Endothelial cell (in vitro differentiated cells): ENCODE measurements at regions not wholly inside any gene's neighbourhood (a gene's known extent, or its start where the extent isn't known, plus 50 kb on each side); places are given as distances from the start of the nearest gene placed in this dataset.

ENCODE experiments used
- DNase-seq: peaks from one replicate; pipeline ENCODE4 v3.0.0; 2021; ENCODE audit warnings: low spot score
- H3K27ac Mint-ChIP-seq: one replicate; pipeline ENCODE4 v1.8.0; 2021; ENCODE audit warnings: mixed read lengths, inconsistent platforms; ENCODE audit not compliant: unreplicated experiment
- H3K27me3 Mint-ChIP-seq: one replicate; pipeline ENCODE4 v1.8.0; 2021; ENCODE audit warnings: mild to moderate bottlenecking, moderate library complexity, mixed read lengths, inconsistent platforms; ENCODE audit not compliant: unreplicated experiment
- H3K36me3 Mint-ChIP-seq: one replicate; pipeline ENCODE4 v1.8.0; 2021; ENCODE audit warnings: mild to moderate bottlenecking, low read depth, mixed read lengths, inconsistent platforms; ENCODE audit not compliant: unreplicated experiment
- H3K4me1 Mint-ChIP-seq: one replicate; pipeline ENCODE4 v1.8.0; 2021; ENCODE audit warnings: mild to moderate bottlenecking, mixed read lengths, inconsistent platforms; ENCODE audit not compliant: unreplicated experiment
- H3K4me3 Mint-ChIP-seq: one replicate; pipeline ENCODE4 v1.8.0; 2021; ENCODE audit warnings: mild to moderate bottlenecking, mixed read lengths, inconsistent platforms; ENCODE audit not compliant: unreplicated experiment
- H3K9me3 Mint-ChIP-seq: one replicate; pipeline ENCODE4 v1.8.0; 2021; ENCODE audit warnings: mixed read lengths, inconsistent platforms; ENCODE audit not compliant: unreplicated experiment
- CTCF ChIP-seq: fragments of 200-600 bp; sonication (generic); IDR thresholded peaks from one replicate; pipeline ENCODE4 v1.5.0; 2021; ENCODE audit warnings: antibody characterized with exemption; ENCODE audit not compliant: unreplicated experiment

GRCh38 chr3:28124882-28125281, 116.5 kb upstream of the CMC1 start:
- Mint-ChIP-seq H3K27ac (no peak overlapping the region), H3K9me3 (no peaks in the 10 kb centered on the region), H3K27me3 (peaks cover 1% of the 10 kb centered on the region), H3K4me1 (no peaks in the 10 kb centered on the region), H3K36me3 (no peaks in the 10 kb centered on the region), H3K4me3 (no peak overlapping the region)
- no peak for DNase-seq
- no peak for TF ChIP-seq CTCF

DNA sequence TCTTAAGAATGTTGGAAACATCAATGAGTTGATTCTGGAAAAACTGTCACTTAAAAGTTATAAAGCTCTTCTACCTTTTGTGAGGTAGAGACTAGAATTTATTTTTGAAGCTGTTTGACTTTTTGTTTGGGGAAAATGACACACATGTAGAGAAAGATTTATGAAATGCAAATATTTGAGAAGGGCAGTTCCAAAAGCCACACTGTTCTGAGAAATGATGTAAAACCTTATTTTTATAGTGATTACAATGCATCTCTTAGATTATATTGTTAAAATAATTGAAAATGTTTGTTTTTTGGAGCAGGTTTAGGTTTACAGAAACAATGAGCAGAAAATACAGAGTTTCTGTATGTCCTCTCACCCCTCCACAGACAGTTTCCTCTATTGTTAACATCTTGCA, 116.1 kb upstream of the CMC1 start:
- Mint-ChIP-seq H3K36me3 (no peaks in the 10 kb centered on the region), H3K4me3 (no peak overlapping the region), H3K27me3 (peaks cover 1% of the 10 kb centered on the region), H3K27ac (no peak overlapping the region), H3K4me1 (no peaks in the 10 kb centered on the region), H3K9me3 (no peaks in the 10 kb centered on the region)
- TF ChIP-seq CTCF = no peak
- no peak for DNase-seq

- Mint-ChIP-seq H3K36me3 (no peaks in the 10 kb centered on the region), H3K9me3 (no peaks in the 10 kb centered on the region), H3K27ac (no peak overlapping the region), H3K4me1 (no peaks in the 10 kb centered on the region), H3K4me3 (no peak overlapping the region), H3K27me3 (no peaks in the 10 kb centered on the region)
- DNase-seq = no peak
- TF ChIP-seq CTCF = no peak
These were observed 110.6 kb upstream of the CMC1 start for GRCh38 chr3:28130836-28131235.

DNA sequence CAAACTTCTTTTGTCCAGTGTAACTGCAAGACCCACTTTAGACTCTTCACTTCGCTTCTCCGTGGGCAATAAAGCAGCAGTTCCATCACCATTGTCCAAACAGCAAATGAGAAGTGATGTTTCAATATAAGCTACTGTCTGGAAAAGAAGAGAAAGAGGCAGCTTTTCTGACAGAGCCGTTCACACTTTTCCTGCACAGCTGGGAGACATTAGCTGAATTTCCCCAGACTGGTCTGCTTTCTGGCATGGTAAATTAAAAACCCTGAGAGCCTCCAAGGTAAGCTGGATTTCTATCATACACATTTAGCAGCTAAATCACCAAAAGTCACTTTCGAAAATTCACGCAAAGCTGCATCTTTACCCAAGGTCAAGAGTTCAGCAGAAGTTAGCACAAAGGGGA, 108.5 kb upstream of the CMC1 start:
- no peak overlapping the region for H3K4me3 Mint-ChIP-seq
- no peaks in the 10 kb centered on the region for H3K4me1 Mint-ChIP-seq
- DNase-seq = no peak
- H3K27ac Mint-ChIP-seq = no peak overlapping the region
- H3K27me3 Mint-ChIP-seq = no peaks in the 10 kb centered on the region
- TF ChIP-seq CTCF = no peak
- H3K9me3 Mint-ChIP-seq = no peaks in the 10 kb centered on the region
- H3K36me3 Mint-ChIP-seq = no peaks in the 10 kb centered on the region

DNA sequence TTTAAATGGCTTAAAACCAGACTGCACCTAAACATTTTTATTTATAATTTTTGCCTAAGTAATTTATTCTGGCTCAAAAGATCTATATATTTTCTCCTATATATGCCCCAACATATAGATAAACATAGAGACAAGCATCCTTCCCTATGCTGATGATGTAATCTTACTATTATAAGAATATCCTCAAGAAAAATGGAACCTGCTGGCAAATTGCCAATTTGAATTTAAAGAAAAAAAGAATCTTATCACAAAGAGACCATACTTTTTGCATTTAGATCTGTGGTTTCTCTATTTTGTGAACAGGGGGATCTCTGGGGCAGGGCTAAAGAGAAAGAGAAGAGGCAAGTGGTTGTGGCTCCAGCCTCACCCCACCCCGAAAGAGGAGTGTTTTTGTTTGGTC, 107.2 kb upstream of the CMC1 start:
- H3K27me3 Mint-ChIP-seq = no peaks in the 10 kb centered on the region
- no peak for TF ChIP-seq CTCF
- H3K4me3 Mint-ChIP-seq = no peak overlapping the region
- no peaks in the 10 kb centered on the region for H3K9me3 Mint-ChIP-seq
- no peaks in the 10 kb centered on the region for H3K4me1 Mint-ChIP-seq
- no peak for DNase-seq
- H3K27ac Mint-ChIP-seq = no peak overlapping the region
- no peaks in the 10 kb centered on the region for H3K36me3 Mint-ChIP-seq
